ENCODE measurements at regions not wholly inside any gene's neighbourhood (a gene's known extent, or its start where the extent isn't known, plus 50 kb on each side); places are given as distances from the start of the nearest gene placed in this dataset.

DNA sequence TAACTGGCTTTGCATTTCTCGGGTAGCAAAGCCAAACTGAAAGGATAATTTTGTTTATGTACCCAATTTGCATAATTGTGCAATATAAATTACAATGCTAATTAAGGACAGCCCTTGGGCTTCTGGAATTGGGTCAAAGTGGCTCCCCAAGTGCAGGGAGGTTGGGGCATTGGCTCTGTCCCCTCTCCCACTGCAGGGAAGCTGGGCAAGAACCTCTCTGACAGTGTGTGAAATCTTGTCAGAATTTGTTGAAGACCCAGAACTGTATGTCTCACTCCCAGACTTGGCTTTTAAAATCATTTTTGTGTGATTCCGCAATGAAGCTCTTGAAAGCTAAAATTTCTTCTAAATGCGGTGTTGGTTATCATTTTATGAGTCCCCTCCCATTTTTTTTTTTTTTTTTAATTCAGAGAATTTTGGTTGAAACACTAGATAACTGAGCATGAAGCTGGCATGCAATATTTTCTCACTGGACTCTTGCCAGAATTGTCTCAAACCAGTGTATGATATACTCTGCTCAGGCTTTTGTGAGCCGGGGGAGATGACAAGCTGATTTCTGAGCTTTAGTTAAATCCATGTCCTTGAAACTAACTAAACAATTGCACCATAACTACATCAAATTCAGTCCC lies 878.9 kb upstream of the CXADR start:
- DNase-seq (ENCODE audit: low read depth, low spot score) = no peak

- peak; percentile 54 for DNase-seq (ENCODE audit: low read depth, low spot score)
Measured at GRCh38 chr21:16634515-16634914, 878.3 kb upstream of the CXADR start.

DNA sequence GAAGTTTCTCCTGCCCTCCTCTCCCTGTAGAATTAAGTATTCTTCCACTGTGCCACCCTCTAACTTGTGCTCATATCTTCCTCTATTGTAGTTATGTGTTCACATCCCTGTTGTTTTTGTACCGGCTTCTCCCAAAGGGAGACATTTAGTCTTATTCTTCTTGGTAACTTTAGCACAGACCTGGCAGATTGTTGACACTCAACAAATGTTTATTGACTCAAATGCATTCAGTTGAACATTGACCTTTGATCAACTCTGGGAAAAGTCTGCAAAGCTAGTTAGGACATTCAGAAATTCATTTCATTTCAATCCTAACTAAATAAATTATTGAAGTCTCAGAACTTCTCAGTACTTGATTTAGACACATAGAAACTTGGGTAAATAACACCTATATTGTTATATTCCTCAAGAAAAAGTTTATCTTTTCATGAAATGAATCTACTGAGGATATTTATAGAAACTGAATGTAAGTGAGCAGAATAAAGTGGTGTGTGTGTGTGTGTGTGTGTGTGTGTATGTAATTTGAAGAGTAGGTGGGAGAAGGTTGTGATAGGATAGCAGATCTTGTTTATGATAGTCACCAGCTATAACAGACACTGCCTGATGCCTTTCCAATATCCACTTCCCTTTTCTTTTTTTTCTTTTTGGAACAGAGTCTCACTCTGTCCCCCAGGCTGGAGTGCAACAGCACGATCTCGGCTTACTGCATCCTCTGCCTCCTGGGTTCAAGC lies 872.4 kb upstream of the CXADR start:
- no peak for DNase-seq (ENCODE audit: low read depth, low spot score)

DNA sequence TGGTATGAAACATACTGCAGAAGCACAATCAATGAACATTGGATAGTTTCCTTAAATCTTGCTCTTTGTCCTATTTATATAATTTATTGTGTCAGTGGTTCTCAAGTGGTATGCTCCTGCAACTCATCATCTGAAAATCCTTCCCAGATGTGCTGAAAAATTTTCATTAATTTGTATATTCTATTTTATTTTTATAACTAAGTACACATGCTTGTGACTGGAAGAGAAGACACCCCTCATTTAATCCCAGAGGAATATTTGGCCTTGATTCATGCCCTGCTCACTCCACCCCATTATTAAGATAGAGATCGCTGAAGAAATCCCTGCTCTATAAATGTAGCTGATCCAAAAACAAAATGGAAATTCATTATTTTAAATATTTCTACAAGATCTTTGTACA lies 870.5 kb upstream of the CXADR start:
- DNase-seq (ENCODE audit: low read depth, low spot score) = no peak

GRCh38 chr21:16644685-16645084 lies 868.2 kb upstream of the CXADR start:
- DNase-seq (ENCODE audit: low read depth, low spot score) = no peak

GRCh38 chr21:16650714-16651366 lies 862.0 kb upstream of the CXADR start:
- DNase-seq (ENCODE audit: low read depth, low spot score) = no peak

- DNase-seq (ENCODE audit: low read depth, low spot score) = no peak
Measured at GRCh38 chr21:16651956-16652355, 860.9 kb upstream of the CXADR start.

- no peak for DNase-seq (ENCODE audit: low read depth, low spot score)
Measured at GRCh38 chr21:16663436-16663835, 849.4 kb upstream of the CXADR start.

DNA sequence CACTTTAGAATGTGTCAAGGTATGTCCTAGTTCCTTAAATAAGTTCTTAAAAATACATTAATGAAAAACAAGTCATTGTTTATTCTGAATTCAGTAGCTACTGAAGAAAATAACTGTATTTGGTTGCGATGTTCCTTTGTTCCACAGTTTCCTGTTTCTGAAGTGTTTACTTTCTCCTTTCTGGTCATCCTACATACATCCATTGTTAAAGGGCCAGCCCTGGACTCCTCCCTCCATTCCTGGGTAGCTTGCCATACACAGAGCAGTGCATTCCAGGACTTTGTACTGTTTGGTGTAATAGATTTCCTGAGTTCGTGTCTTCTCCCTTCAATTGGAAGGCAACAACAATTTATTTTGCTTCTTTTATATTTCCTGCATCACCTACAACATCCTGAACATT lies 845.4 kb upstream of the CXADR start:
- DNase-seq (ENCODE audit: low read depth, low spot score) = no peak

- no peak for DNase-seq (ENCODE audit: low read depth, low spot score)
Measured at GRCh38 chr21:16674949-16675348, 837.9 kb upstream of the CXADR start.

DNA sequence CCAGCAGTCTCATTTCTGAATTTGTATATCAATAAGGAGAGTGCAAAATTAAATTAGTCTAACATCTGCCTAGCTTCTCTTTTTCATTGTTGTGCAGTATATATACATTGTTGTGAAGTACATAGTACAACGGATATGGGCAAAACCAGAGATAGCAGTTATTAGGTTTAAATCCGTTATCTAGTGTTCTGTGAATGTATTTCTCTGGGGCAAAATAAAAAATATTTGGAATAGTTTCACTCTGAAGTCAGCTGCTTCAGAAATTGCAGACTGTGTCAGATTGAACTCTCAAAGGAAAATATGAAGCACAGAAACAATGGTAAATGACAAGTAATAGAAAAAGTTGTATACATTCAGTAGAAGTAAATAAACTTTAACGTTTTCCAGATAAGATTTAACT lies 836.5 kb upstream of the CXADR start:
- DNase-seq (ENCODE audit: low read depth, low spot score) = no peak

- DNase-seq (ENCODE audit: low read depth, low spot score) = no peak
Measured at GRCh38 chr21:16678429-16679160, 834.2 kb upstream of the CXADR start.

GRCh38 chr21:16695074-16695473 lies 817.8 kb upstream of the CXADR start:
- DNase-seq (ENCODE audit: low read depth, low spot score) = no peak

GRCh38 chr21:16707274-16707673 lies 805.6 kb upstream of the CXADR start:
- DNase-seq (ENCODE audit: low read depth, low spot score) = no peak

- DNase-seq (ENCODE audit: low read depth, low spot score) = no peak
Measured at GRCh38 chr21:16708101-16708835, 804.6 kb upstream of the CXADR start.

GRCh38 chr21:16709866-16710550 lies 802.8 kb upstream of the CXADR start:
- no peak for DNase-seq (ENCODE audit: low read depth, low spot score)

DNA sequence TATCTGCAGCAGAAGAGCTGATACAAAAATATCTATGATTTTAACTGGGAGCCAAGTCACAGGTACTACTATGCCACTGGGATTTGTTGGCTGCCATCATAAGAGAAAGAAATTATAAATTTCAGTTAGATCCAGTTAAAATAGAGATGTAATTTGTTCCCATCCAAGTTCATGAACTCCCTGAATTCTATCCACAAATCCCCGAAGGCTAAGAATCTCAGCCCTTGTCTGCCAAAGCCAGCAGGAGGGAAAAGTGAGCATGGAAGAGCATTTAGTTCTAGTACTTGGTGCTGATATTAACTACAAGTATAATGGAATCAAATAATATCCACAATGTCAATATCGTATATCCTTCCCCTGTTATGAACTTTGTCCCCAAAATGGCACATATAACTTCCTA lies 801.1 kb upstream of the CXADR start:
- DNase-seq (ENCODE audit: low read depth, low spot score) = no peak

DNA sequence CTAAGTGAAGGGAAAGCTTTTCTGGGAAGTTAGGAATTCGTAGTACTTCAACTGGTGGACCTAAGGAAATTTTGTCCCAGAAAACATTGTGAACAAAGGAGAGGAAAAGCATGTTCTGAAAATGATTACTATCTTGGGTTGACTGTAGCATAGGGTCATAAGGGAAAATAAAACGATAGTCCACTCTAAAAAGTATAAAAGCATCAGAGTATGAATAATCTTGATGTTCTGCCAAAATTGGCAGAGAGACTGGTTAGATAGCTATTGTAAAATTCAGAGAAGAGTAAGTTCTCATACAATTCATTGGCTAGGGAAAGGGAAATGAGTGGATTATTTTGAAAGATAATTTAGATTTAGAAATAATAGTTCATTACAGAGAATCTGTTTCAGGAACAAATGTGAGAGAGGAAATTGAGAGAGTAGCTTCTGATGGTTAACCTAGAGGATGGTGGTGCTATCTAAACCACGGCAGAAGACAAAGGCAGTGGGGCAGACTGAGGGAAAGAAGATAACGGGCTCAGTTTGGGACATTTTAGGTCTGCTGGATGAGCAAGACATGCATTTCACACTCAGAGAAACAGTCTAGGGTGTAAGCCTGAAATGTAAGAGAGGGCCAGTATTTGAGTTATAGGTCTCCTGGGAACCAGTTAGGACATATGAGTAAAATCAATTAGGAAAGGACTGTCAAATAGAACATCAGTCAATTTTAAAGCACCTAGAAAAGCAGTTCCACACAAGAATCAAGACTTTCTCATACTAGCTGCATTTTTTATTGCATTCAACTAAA lies 799.3 kb upstream of the CXADR start:
- DNase-seq (ENCODE audit: low read depth, low spot score) = no peak

GRCh38 chr21:16740511-16740910 lies 772.3 kb upstream of the CXADR start:
- DNase-seq (ENCODE audit: low read depth, low spot score) = no peak

DNA sequence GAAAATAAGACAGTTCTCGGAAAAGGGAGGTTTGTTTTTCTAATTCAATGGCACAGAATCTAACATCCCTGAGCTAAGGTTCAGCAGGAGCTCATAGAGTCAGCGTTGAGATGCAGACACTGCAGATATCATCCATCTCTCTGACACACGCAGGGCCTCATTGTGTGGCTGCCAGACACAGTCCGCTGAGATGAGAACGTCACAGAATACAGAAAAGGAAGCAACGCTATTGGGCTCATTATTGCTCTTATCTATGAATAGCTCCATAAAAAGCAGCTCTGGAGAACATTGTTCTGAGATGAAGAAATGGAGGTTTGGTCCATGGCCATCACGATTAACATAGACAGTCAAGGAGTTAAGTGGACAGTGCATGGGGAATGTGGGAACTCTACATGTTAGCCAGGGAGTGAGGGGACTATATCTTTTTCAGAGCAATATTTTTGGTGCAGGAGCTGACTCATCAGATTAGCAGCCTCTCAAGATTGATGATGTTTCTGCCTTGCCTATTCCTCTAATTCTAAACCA lies 771.6 kb upstream of the CXADR start:
- DNase-seq (ENCODE audit: low read depth, low spot score) = no peak

All from iPS DF 19.7 (cell line).